ENCODE measurements at regions not wholly inside any gene's neighbourhood (a gene's known extent, or its start where the extent isn't known, plus 50 kb on each side); places are given as distances from the start of the nearest gene placed in this dataset.
A peak's percentile ranks its signal among the peaks of the same experiment; 100 is the strongest.

DNA sequence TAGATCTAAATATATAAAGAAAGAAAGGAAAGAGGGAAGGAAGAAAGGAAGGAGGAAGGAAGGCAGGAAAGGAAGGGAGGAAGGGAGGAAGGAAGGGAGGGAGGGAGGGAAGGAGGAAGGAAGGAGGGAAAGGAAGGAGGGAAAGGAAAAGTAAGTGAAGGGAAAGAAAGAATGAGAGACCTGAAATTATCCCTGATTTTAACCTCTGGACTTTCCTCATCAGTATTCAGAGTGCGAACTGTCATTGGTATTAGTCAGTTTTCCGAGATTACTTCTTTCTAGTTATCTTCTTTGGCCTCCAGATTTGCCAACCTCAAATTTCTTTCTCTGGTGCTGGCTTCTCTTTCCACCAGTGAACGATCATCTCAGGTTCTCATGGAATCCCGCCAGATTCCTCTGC lies 215.5 kb upstream of the FN1 start:
- Histone ChIP-seq H2BK5ac (ENCODE audit: low read length) (no peak overlapping the region), H3K79me1 (ENCODE audit: low read length) (no peaks in the 10 kb centered on the region), H2BK120ac (ENCODE audit: low read depth, low read length) (no peak overlapping the region), H4K5ac (ENCODE audit: low read length) (no peak overlapping the region), H2BK15ac (replicated peaks; ENCODE audit: low read depth) (no peak overlapping the region), H3K56ac (ENCODE audit: low read length) (no peak overlapping the region), H3K9ac (ENCODE audit: low read length) (no peak overlapping the region), H3K23ac (ENCODE audit: low read length) (no peak overlapping the region), H3K4me2 (ENCODE audit: low read length) (no peak overlapping the region), H3K27me3 (ENCODE audit: insufficient read depth, low read length, poor library complexity) (no peaks in the 10 kb centered on the region), H3K27ac (ENCODE audit: low read depth, low read length) (no peak overlapping the region), H3K18ac (ENCODE audit: low read length) (no peak overlapping the region), H3K4me1 (ENCODE audit: control insufficient read depth, low read depth, low read length) (no peaks in the 10 kb centered on the region), H3K4ac (ENCODE audit: low read depth, low read length) (no peak overlapping the region), H2AK5ac (ENCODE audit: low read length) (no peak overlapping the region), H3K79me2 (ENCODE audit: control insufficient read depth, insufficient read depth, low read length) (no peaks in the 10 kb centered on the region), H3K36me3 (ENCODE audit: control insufficient read depth, insufficient read depth, low read length) (no peaks in the 10 kb centered on the region), H4K8ac (ENCODE audit: low read depth, low read length) (no peak overlapping the region), H3K4me3 (ENCODE audit: low read length) (no peak overlapping the region)
- no peak for DNase-seq
- no CpG with 5 or more reads among the region's 4 CpGs for WGBS (ENCODE audit: extremely low coverage, insufficient coverage, low lambda C conversion rate)

DNA sequence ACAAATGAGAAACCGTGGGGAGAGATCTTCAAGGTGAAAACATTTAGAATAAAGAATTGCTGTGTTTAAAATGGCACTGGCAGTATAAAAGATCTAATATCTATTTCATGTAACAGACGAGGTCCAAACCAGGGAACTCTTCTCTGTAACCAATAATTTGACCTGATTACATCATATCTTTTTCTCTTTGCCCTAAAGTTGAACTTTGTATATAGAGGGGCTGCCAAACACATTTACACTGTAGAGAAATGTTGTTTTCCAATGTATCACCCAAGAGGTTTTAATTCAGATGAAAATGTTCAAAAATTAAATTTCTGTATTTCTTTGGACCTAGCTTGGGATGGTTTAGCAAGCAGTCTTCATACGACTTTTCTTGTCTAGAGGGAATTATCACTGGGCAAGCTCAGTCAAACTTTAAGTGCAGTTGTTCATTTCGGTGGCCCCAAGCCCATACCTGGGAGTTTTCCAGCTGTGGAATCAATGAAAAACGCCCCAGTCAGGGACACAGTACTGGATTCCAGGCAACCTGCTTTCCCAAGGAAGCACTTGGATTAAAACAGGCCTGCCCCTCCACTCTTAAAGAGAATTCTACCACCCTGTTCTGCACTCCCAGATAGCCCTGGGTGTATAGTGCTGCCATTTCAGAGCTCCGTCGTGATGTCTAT lies 208.5 kb upstream of the FN1 start:
- Histone ChIP-seq H3K9ac (ENCODE audit: low read length) (no peak overlapping the region), H3K79me2 (ENCODE audit: control insufficient read depth, insufficient read depth, low read length) (no peaks in the 10 kb centered on the region), H3K27ac (ENCODE audit: low read depth, low read length) (no peak overlapping the region), H2BK120ac (ENCODE audit: low read depth, low read length) (no peak overlapping the region), H3K4me1 (ENCODE audit: control insufficient read depth, low read depth, low read length) (no peaks in the 10 kb centered on the region), H3K36me3 (ENCODE audit: control insufficient read depth, insufficient read depth, low read length) (no peaks in the 10 kb centered on the region), H2BK15ac (replicated peaks; ENCODE audit: low read depth) (no peak overlapping the region), H3K23ac (ENCODE audit: low read length) (no peak overlapping the region), H4K8ac (ENCODE audit: low read depth, low read length) (no peak overlapping the region), H3K4me3 (ENCODE audit: low read length) (no peak overlapping the region), H2AK5ac (ENCODE audit: low read length) (no peak overlapping the region), H3K79me1 (ENCODE audit: low read length) (no peaks in the 10 kb centered on the region), H3K27me3 (ENCODE audit: insufficient read depth, low read length, poor library complexity) (no peaks in the 10 kb centered on the region), H3K18ac (ENCODE audit: low read length) (peak overlapping the region; percentile 51), H3K4ac (ENCODE audit: low read depth, low read length) (no peak overlapping the region), H4K5ac (ENCODE audit: low read length) (no peak overlapping the region), H2BK5ac (ENCODE audit: low read length) (no peak overlapping the region), H3K4me2 (ENCODE audit: low read length) (no peak overlapping the region), H3K56ac (ENCODE audit: low read length) (no peak overlapping the region)
- WGBS (ENCODE audit: extremely low coverage, insufficient coverage, low lambda C conversion rate) = no CpG with 5 or more reads among the region's 7 CpGs
- DNase-seq = no peak

DNA sequence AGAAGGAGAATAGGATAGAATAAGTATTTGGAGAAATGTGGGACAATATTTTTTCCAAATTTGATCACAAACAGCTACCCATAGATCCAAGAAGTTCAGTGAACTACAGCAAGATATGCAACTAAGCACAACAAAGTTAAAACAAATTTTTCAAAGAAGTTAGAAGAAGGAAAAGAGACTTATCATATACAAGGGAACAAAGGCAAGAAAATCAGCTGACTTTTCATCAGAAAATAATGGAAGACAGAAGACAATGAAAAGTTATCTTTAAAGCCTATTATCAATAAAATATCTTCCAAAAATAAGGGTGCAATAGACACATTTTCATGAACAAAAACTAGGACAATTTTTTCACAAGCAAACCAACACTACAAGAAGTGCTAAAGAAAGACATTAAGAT lies 202.8 kb upstream of the FN1 start:
- Histone ChIP-seq H3K79me2 (ENCODE audit: control insufficient read depth, insufficient read depth, low read length) (no peaks in the 10 kb centered on the region), H3K4me3 (ENCODE audit: low read length) (no peak overlapping the region), H3K18ac (ENCODE audit: low read length) (no peak overlapping the region), H3K27me3 (ENCODE audit: insufficient read depth, low read length, poor library complexity) (no peaks in the 10 kb centered on the region), H3K9ac (ENCODE audit: low read length) (no peak overlapping the region), H3K56ac (ENCODE audit: low read length) (no peak overlapping the region), H3K23ac (ENCODE audit: low read length) (no peak overlapping the region), H2BK5ac (ENCODE audit: low read length) (no peak overlapping the region), H4K8ac (ENCODE audit: low read depth, low read length) (no peak overlapping the region), H2AK5ac (ENCODE audit: low read length) (no peak overlapping the region), H4K5ac (ENCODE audit: low read length) (no peak overlapping the region), H3K36me3 (ENCODE audit: control insufficient read depth, insufficient read depth, low read length) (no peaks in the 10 kb centered on the region), H3K4ac (ENCODE audit: low read depth, low read length) (no peak overlapping the region), H2BK15ac (replicated peaks; ENCODE audit: low read depth) (no peak overlapping the region), H3K27ac (ENCODE audit: low read depth, low read length) (no peak overlapping the region), H3K4me2 (ENCODE audit: low read length) (no peak overlapping the region), H2BK120ac (ENCODE audit: low read depth, low read length) (no peak overlapping the region), H3K4me1 (ENCODE audit: control insufficient read depth, low read depth, low read length) (no peaks in the 10 kb centered on the region), H3K79me1 (ENCODE audit: low read length) (no peaks in the 10 kb centered on the region)
- DNase-seq = no peak

DNA sequence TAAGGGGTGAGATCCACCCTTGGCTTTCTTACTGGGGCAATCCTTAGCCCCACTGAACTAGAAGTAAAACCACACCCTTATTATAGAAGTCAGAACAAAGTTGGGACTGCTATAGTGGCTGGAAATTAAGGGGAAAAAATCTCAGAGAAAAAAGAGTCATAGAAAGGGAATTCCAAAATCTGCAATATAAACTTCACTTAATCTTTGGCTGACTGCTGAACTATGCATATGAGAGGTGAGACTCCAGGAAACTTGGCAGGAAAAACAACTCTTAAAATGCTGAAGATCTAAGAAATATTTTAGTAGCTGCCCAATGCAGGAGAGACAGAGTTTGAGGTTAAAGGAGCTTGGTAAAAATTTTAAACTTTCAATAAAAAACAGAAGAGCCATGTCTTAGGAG lies 201.8 kb upstream of the FN1 start:
- no peak overlapping the region for H3K4me2 ChIP-seq (ENCODE audit: low read length)
- H2BK15ac ChIP-seq (replicated peaks; ENCODE audit: low read depth) = no peak overlapping the region
- no peak for DNase-seq
- no peak overlapping the region for H2AK5ac ChIP-seq (ENCODE audit: low read length)
- H4K8ac ChIP-seq (ENCODE audit: low read depth, low read length) = no peak overlapping the region
- no peak overlapping the region for H3K4me3 ChIP-seq (ENCODE audit: low read length)
- H3K56ac ChIP-seq (ENCODE audit: low read length) = no peak overlapping the region
- no peaks in the 10 kb centered on the region for H3K79me1 ChIP-seq (ENCODE audit: low read length)
- H3K27ac ChIP-seq (ENCODE audit: low read depth, low read length) = no peak overlapping the region
- no peak overlapping the region for H3K18ac ChIP-seq (ENCODE audit: low read length)
- H3K4me1 ChIP-seq (ENCODE audit: control insufficient read depth, low read depth, low read length) = no peaks in the 10 kb centered on the region
- no peak overlapping the region for H2BK120ac ChIP-seq (ENCODE audit: low read depth, low read length)
- no peak overlapping the region for H2BK5ac ChIP-seq (ENCODE audit: low read length)
- no peaks in the 10 kb centered on the region for H3K36me3 ChIP-seq (ENCODE audit: control insufficient read depth, insufficient read depth, low read length)
- no peak overlapping the region for H4K5ac ChIP-seq (ENCODE audit: low read length)
- H3K9ac ChIP-seq (ENCODE audit: low read length) = no peak overlapping the region
- H3K23ac ChIP-seq (ENCODE audit: low read length) = no peak overlapping the region
- H3K4ac ChIP-seq (ENCODE audit: low read depth, low read length) = no peak overlapping the region
- no peaks in the 10 kb centered on the region for H3K79me2 ChIP-seq (ENCODE audit: control insufficient read depth, insufficient read depth, low read length)
- H3K27me3 ChIP-seq (ENCODE audit: insufficient read depth, low read length, poor library complexity) = no peaks in the 10 kb centered on the region

DNA sequence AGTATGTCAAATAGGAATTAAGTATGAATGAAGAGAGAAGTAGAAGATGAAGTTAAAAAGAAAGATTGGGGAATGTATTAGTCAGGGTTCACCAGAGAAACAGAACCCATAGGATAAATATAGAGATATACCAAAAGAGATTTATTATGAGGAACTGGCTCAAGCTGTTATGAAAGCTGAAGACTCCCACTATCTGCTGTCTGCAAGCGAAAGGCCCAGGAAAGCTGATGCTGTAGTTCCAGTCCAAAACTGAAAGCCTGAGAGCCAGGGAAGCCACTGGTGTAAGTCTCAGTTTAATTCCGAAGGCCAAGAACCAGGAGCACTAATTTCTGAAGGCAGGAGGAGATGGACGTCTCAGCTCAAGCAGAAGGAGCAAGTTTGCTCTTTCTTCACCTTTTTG lies 200.9 kb upstream of the FN1 start:
- H2BK5ac ChIP-seq (ENCODE audit: low read length) = no peak overlapping the region
- H3K4me1 ChIP-seq (ENCODE audit: control insufficient read depth, low read depth, low read length) = no peaks in the 10 kb centered on the region
- no peak overlapping the region for H2AK5ac ChIP-seq (ENCODE audit: low read length)
- no peak overlapping the region for H3K23ac ChIP-seq (ENCODE audit: low read length)
- no peak overlapping the region for H3K4ac ChIP-seq (ENCODE audit: low read depth, low read length)
- H4K5ac ChIP-seq (ENCODE audit: low read length) = no peak overlapping the region
- no peaks in the 10 kb centered on the region for H3K36me3 ChIP-seq (ENCODE audit: control insufficient read depth, insufficient read depth, low read length)
- no peak overlapping the region for H2BK120ac ChIP-seq (ENCODE audit: low read depth, low read length)
- no peaks in the 10 kb centered on the region for H3K79me2 ChIP-seq (ENCODE audit: control insufficient read depth, insufficient read depth, low read length)
- H3K56ac ChIP-seq (ENCODE audit: low read length) = no peak overlapping the region
- WGBS (ENCODE audit: extremely low coverage, insufficient coverage, low lambda C conversion rate) = no CpG with 5 or more reads among the region's 3 CpGs
- H3K4me2 ChIP-seq (ENCODE audit: low read length) = no peak overlapping the region
- DNase-seq = no peak
- no peak overlapping the region for H2BK15ac ChIP-seq (replicated peaks; ENCODE audit: low read depth)
- H3K27me3 ChIP-seq (ENCODE audit: insufficient read depth, low read length, poor library complexity) = no peaks in the 10 kb centered on the region
- no peaks in the 10 kb centered on the region for H3K79me1 ChIP-seq (ENCODE audit: low read length)
- H3K27ac ChIP-seq (ENCODE audit: low read depth, low read length) = no peak overlapping the region
- H3K9ac ChIP-seq (ENCODE audit: low read length) = no peak overlapping the region
- H3K4me3 ChIP-seq (ENCODE audit: low read length) = no peak overlapping the region
- H3K18ac ChIP-seq (ENCODE audit: low read length) = no peak overlapping the region
- no peak overlapping the region for H4K8ac ChIP-seq (ENCODE audit: low read depth, low read length)

DNA sequence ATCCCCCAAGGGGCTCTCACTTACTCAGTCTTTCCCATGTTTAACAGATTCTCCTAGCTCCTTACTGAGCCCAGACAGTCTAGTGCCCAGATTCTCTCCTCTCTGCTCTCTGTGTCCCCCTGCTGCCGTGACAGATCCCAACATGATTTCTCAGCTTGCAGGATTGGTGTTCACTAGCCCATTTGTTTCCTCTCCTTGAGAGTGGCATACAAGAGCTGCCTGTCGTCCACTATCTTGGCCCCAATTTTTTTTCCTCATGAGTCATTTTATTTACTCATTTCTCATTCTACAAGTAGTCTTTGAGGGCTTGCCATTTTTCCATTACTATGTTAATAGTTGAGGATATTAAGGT lies 199.9 kb upstream of the FN1 start:
- WGBS (ENCODE audit: extremely low coverage, insufficient coverage, low lambda C conversion rate) = no CpG with 5 or more reads among the region's 2 CpGs
- Histone ChIP-seq H3K4me2 (ENCODE audit: low read length) (no peak overlapping the region), H3K27me3 (ENCODE audit: insufficient read depth, low read length, poor library complexity) (no peaks in the 10 kb centered on the region)

More for the DNA sequence above, 199.9 kb upstream of the FN1 start:
- H2AK5ac ChIP-seq (ENCODE audit: low read length) = no peak overlapping the region
- no peaks in the 10 kb centered on the region for H3K36me3 ChIP-seq (ENCODE audit: control insufficient read depth, insufficient read depth, low read length)
- H3K4me3 ChIP-seq (ENCODE audit: low read length) = no peak overlapping the region
- H2BK120ac ChIP-seq (ENCODE audit: low read depth, low read length) = no peak overlapping the region
- H3K56ac ChIP-seq (ENCODE audit: low read length) = no peak overlapping the region
- H3K4ac ChIP-seq (ENCODE audit: low read depth, low read length) = no peak overlapping the region
- H3K18ac ChIP-seq (ENCODE audit: low read length) = no peak overlapping the region
- H3K79me1 ChIP-seq (ENCODE audit: low read length) = no peaks in the 10 kb centered on the region
- H3K27ac ChIP-seq (ENCODE audit: low read depth, low read length) = no peak overlapping the region
- H3K23ac ChIP-seq (ENCODE audit: low read length) = no peak overlapping the region
- H2BK5ac ChIP-seq (ENCODE audit: low read length) = no peak overlapping the region
- H3K79me2 ChIP-seq (ENCODE audit: control insufficient read depth, insufficient read depth, low read length) = no peaks in the 10 kb centered on the region
- no peak overlapping the region for H4K8ac ChIP-seq (ENCODE audit: low read depth, low read length)
- peak; percentile 55 for DNase-seq
- H2BK15ac ChIP-seq (replicated peaks; ENCODE audit: low read depth) = no peak overlapping the region
- no peaks in the 10 kb centered on the region for H3K4me1 ChIP-seq (ENCODE audit: control insufficient read depth, low read depth, low read length)
- no peak overlapping the region for H4K5ac ChIP-seq (ENCODE audit: low read length)
- H3K9ac ChIP-seq (ENCODE audit: low read length) = no peak overlapping the region
